ENCODE measurements at regions not wholly inside any gene's neighbourhood (a gene's known extent, or its start where the extent isn't known, plus 50 kb on each side); places are given as distances from the start of the nearest gene placed in this dataset.

- no TSS peak for BruUV-seq (replicated peaks)
- H3K9ac ChIP-seq (ENCODE audit: control insufficient read depth, insufficient read depth, low read length), result no peak overlapping the region
- RAD21 ChIA-PET (ENCODE audit: unreplicated experiment), result interaction anchor here (1.0 to 2.8 kb wide), 4 partner anchors 13 to 66 kb away, joined by 3 to 13 read pairs (median 4); no protein-coding TSS in a partner anchor
- no peak overlapping the region for H3K27ac ChIP-seq (ENCODE audit: control insufficient read depth, insufficient read depth)
- in situ Hi-C loops (cut with MboI) (no loop called here), intact Hi-C loops (cut with micrococcal nuclease; ENCODE audit: unreplicated experiment) (loop anchor here (2.0 kb wide), 1 partner anchor 33 kb away; no protein-coding TSS in a partner anchor)
- POLR2A ChIA-PET, result no interaction called here
- CTCF ChIA-PET, result interaction anchor here (0.9 to 1.3 kb wide), 2 partner anchors 28 to 49 kb away, joined by 3 read pairs; no protein-coding TSS in a partner anchor
- ATAC-seq (peak; percentile 98), DNase-seq (ENCODE audit: low read depth, low spot score) (peak; percentile 26), FAIRE-seq (peak; percentile 78)
- no peaks in the 10 kb centered on the region for H3K79me2 ChIP-seq (ENCODE audit: control insufficient read depth, insufficient read depth, low read length)
- no peak overlapping the region for H3K4me3 ChIP-seq
- H3K27me3 ChIP-seq (replicated peaks in 1 of 2; ENCODE audit: control insufficient read depth in 2 of 2, insufficient read depth in 2 of 2, low read length in 1 of 2), result no peaks in the 10 kb centered on the region
- peaks cover 9% of the 10 kb centered on the region; the same call in 2 of the 3 replicates for H3K9me3 ChIP-seq (replicated peaks; ENCODE audit: control insufficient read depth, insufficient read depth, low read length)
- no peak overlapping the region for H3K4me2 ChIP-seq (ENCODE audit: control insufficient read depth, insufficient read depth)
- SMC1A ChIA-PET (ENCODE audit: uncharacterized antibody, unreplicated experiment), result interaction anchor here (0.8 to 3.0 kb wide), 11 partner anchors 8 to 192 kb away, joined by 3 to 9 read pairs (median 3); no protein-coding TSS in a partner anchor
- 2% methylated on average over 2 of the region's 2 CpGs for WGBS (ENCODE audit: insufficient coverage, insufficient replicate concordance, low lambda C conversion rate, missing lambda C conversion rate)
- H3K36me3 ChIP-seq (ENCODE audit: control insufficient read depth in 2 of 2, insufficient read depth in 2 of 2, low read length in 1 of 2), result no peaks in the 10 kb centered on the region
- no peak overlapping the region for H2AFZ ChIP-seq (ENCODE audit: control insufficient read depth, low read depth, low read length)
- no peaks in the 10 kb centered on the region for H4K20me1 ChIP-seq (ENCODE audit: control insufficient read depth, insufficient read depth)
- H3K4me1 ChIP-seq (ENCODE audit: control insufficient read depth, insufficient read depth, low read length), result no peaks in the 10 kb centered on the region
- TF ChIP-seq YY1 (IDR thresholded peaks at IDR 0.05; ENCODE audit: low read depth, low read length) (no peak), TCF3 (IDR thresholded peaks at IDR 0.05; ENCODE audit: borderline replicate concordance, insufficient read depth, low read depth, low read length) (no peak), MEF2B (IDR thresholded peaks at IDR 0.05; ENCODE audit: partially characterized antibody, poor library complexity, severe bottlenecking) (no peak), HDGF (IDR thresholded peaks at IDR 0.05) (no peak), LARP7 (IDR thresholded peaks at IDR 0.05) (no peak), RCOR1 (conservative IDR thresholded peaks at IDR 0.05; ENCODE audit: low read depth, low read length) (no peak), ZNF274 (IDR thresholded peaks at IDR 0.05; ENCODE audit: insufficient read depth, insufficient read length) (no peak), USF2 (IDR thresholded peaks at IDR 0.05; ENCODE audit: borderline replicate concordance, low read depth, low read length) (no peak), PKNOX1 (IDR thresholded peaks at IDR 0.05) (no peak), CBX3 (IDR thresholded peaks at IDR 0.05; ENCODE audit: borderline replicate concordance, low read depth) (no peak), BMI1 (IDR thresholded peaks at IDR 0.05; ENCODE audit: borderline replicate concordance) (no peak), ZSCAN29 (IDR thresholded peaks at IDR 0.05) (no peak), BACH1 (IDR thresholded peaks at IDR 0.05; ENCODE audit: borderline replicate concordance) (no peak), BCLAF1 (IDR thresholded peaks at IDR 0.05) (no peak), EGR1 (IDR thresholded peaks at IDR 0.05; ENCODE audit: borderline replicate concordance in 1 of 2, low read depth in 2 of 2, low read length in 2 of 2) (peak in 1 of 2 experiments; percentile 22; a peak in 1 of 3 replicates), EP300 (IDR thresholded peaks at IDR 0.05; ENCODE audit: borderline replicate concordance in 1 of 2, control insufficient read depth in 1 of 2, low read depth in 2 of 2, low read length in 2 of 2) (no peak; a peak in 1 of 4 replicates), IRF3 (IDR thresholded peaks at IDR 0.05) (no peak)
Measured at GRCh38 chr6:68126089-68126749, 508.9 kb upstream of the ADGRB3 start.
